ENCODE measurements at regions not wholly inside any gene's neighbourhood (a gene's known extent, or its start where the extent isn't known, plus 50 kb on each side); places are given as distances from the start of the nearest gene placed in this dataset.
"Not testable (repeated sequence)": the region's sequence is repeated elsewhere in the genome, so short reads cannot be mapped to it uniquely, and the experiment has no call there.

DNA sequence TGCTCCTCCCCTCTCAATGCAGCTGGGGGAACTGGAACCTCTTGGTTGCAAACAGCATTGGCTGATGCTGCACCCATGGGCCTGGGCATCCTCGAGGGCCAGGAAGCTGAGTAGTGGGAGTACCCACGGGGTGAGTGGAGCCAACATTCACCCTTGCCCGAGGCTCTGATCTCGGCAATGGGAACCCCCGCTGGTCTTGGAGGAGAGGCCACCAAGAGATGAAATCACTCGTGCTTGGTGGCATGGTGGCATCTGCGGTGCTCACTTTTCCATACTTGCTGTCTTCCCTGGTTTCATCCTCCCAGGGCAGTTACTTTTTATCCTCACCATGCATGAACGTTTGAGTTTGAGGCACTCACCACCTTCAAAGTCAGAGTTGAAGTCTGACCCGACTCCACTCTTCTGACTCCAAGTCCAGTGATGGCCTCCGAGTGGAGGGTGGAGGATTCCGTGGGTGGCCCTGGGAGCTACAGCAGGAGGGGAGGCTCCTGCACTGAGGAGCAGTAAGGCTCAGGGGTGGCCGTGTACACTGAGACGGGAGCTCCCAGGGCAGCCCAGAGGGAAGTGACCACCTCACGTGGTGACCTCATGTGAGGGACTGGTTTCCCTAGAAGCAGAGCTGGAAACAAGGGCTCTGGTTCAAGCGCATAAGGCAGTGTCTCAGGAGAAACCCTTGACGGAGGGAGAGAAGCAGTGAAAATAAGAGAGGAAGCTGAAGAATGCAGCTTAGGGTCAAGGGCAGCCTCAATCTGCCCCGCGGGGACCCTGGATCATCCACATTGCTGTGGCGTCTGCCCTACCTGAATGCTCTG lies 349.1 kb downstream of the TCERG1L start:
- no peak for DNase-seq

DNA sequence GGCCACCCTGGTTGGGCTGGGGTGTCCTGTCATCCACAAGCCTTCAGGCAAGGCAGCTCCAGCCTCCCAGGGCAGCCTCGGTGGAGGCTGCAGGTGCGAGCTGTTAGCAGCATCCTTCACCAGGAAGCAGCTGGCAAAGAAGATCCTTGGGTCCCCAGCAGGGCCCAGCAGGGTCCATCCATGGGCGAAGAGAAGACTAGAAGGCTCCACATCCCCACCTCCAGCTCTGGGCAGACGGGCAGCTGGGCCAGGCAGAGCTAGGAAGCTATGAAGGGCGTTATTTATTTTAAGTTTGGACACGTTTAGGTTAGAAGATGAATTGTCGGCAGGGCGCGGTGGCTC lies 348.5 kb downstream of the TCERG1L start:
- DNase-seq: no peak

DNA sequence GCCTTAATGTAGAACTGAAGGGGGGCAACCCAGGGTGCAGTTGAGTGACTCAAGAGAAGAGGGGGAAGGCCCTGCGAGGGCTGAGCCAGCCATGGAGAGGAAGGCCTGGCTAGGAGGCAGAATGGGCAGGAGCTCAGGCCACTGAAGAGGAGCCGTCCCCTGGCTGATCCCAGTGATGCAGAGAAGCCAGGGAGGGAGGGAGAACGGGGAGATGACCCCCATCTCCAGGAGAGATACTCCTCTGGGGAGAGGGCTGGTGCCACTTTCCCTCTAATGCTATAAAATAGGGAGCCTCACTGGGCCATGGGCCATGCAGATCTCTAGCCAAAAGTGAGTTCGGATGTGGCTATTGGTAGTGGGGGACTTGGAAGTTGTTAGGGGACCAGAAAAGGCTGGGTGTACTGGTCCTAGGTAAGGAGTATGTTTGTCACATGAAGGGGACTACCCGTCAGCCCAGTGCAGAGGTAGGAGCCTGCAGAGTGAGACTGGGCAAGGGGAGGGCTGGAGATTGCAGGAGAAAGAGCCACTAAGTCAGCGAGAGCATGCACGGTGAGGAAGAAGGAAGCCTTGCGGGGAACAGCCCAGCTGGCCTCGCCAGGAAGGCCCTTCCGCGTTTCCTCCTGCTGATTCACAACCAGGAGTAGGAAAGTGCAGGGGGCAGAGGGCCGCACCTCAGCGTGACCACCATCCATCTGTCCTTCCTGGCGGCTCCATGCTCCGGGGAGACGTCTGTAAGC lies 347.6 kb downstream of the TCERG1L start:
- DNase-seq: no peak

DNA sequence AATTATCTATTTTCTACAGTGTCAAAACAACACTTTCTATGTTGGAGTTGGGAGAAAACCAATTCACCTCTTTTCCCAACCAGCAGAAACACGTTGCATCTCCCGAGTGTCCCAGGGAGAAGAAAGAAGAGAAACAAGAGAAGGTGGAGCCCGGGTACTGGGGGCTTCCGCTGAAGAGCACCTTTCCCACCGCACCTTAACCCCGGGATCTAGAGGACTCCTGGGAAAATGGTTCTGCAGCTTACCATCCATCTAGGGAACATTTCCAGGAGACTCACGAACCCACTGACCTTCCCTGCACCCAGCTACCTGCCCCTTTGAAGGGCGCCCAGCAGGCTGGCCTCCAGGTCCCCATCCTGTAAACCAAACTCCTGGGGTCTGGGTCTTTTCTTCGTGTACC lies 346.8 kb downstream of the TCERG1L start:
- DNase-seq: no peak

DNA sequence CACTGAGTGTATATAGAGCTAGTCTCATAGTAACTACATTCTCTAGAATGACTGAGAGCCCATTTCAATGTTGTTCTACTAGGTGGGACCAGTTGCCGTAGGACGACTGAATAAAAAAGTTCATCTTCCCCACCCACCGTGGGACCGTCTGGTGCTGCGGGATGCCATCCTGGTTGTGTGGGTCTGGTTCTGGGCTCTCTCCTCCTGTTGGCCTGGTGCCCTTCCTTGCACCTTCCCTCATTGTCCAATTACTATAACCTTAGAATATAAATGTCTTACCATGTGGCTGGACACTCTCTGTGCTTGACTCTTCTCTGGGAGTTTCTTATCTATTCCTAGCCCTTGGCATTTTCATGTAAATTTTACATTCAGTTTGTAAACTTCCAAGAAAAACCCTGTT lies 344.4 kb downstream of the TCERG1L start:
- no peak for DNase-seq

DNA sequence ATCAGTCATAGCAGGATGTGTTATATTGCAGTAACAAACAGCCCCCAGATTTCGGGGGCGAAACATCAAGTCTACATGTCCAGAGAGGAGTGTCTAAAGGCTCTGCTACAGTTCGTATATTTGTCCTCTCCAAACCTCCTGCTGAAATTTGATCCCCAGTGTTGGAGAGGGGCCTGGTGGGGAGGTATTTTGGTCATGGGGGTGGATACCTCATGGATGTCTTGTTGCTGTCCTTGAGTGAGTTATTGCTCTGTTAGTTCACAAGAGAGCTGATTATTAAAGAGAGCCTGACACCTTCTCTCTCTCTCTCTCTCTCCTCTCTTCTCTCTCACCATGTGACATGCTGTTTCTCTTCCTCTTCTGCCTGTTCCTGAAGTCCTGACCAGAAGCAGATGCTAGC lies 343.7 kb downstream of the TCERG1L start:
- no peak for DNase-seq

DNA sequence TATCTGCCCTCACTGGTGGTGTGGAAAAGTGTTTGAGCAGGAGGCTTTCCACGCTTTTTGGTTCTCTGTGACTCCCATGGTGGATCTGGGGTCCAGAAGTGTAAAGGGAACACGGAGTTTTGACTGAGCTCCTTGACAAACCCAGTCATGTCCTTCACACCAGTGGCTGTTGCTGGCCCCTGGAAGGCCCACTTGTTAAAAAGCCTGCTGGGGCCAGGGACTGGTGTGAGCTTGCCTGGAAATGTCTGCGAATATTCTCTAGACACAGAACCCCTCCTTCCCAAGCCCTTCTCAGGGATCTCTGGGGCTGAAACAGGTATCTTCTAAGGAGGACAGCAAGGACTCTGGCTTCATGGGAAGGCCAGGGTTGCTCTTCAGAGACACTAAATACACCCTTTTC lies 343.0 kb downstream of the TCERG1L start:
- DNase-seq: no peak

DNA sequence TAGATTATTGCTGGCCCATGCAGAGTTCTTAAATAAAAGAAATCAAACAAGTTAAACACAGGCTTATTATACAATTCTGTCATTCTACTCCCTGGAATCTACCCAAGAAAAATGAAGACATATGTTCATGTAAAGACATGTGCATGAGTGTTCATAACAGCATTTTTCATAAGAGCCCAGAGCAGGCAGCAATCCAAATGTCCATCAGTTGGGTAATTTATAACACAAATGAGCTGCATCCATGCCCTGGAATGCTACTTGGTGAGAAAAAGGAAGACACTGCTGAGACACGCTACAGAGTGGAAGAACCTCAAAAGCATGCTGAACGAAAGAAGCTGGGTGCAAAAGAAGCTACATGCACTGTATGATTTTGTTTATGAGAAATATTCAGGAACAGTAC lies 342.6 kb downstream of the TCERG1L start:
- DNase-seq: no peak

DNA sequence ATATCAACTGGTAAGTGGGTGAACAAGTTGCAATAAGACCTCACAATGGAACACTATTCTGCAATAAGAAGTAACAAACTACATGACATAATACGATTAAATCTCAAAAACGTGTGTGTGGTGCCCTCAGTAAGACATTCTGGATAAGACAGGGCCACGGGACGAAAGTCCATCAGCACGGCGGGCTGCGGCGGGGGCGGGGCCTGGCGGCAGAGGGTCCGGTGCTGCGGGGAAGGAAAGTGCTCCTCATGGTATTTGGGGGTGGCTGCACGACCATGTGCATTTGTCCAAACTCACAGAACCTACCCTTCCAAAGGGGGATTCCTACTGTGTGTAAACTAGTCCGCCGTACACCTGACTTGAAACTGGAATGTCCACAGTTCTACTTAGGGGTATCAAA lies 341.8 kb downstream of the TCERG1L start:
- DNase-seq: no peak

DNA sequence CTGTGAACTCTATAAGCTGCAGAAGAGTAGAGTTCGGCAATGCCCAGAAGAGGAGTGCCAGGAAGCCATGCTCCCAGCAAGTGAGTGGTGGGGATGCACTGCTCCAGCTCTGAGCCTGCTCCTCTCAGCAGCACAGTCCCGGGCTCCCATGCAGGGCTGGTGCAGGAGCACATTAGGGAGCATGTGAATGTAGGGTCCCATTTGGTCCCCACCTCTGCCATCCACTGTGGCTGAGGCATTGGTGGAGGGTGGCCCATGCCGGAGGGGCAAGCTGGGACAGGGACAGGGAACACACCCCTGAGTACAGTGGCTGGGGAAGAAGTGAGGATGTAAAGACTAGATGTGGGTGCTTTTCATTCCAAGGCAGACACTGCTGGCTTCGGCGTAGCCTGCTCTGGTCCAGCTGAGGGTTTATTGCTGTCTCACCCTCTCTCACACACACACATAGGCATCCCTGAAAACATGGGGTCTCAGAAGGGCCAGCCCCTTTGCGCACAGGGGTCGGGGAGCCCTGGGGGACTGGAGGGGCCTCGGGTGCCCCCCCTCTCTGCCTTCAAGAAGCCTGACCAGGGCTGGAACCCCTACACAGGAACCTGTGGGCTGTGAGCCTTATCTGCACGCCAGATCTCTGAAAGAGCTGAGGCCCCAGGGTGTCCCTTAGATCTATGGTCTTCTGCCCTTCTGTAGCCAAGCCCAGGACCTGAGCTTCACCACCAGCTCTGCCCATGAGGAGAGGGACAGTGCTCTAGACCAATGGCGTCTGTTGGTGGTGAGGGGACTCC lies 341.0 kb downstream of the TCERG1L start:
- no peak for DNase-seq

DNA sequence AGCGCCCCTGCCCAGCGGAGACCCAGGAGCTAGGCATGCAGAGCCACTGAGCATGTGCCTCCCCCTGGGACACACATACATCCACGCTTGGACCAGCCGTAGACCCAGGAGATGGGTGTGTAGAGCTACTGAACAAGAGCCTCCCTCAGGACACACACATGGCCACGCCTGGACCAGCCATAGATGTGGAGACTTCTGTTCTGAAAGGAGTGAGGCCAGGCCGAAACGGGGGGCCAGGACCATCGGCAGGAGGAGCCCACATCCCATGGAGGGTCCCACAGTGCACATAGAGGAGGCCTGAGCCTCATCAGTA lies 340.4 kb downstream of the TCERG1L start:
- no peak for DNase-seq

DNA sequence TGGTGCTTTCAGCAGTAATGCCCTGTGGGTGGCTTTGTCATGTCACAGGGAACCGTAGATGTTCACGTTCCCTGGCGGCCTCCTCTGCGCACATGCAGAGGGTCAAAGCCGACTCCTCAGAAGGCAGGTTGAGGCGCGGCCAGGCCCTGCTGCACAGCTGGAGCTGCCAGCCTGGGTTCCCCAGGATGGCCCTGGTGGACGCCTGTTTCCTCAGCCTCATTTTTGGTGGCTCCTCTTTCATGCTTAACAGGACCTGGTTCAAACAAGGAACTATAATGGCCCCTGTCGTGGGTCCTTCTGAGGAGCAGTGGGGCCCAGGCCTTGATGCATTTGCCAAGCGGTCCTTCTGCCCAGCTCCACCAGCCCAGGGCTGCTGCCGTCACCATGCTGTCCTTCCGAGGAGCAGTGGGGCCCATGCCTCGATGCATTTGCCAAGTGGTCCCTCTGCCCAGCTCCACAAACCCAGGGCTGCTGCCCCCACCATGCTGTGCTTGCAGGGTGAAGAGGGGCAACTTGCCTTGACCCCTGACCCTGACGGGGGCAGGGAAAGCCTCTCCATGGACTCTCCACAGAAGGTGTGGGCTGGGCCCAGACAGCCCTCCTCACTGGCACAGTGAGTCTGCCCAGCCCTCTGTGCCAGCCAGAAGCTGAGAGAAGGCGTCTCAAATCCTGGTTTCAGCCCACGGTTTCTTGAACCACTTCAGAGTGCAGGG lies 338.2 kb downstream of the TCERG1L start:
- DNase-seq: no peak

DNA sequence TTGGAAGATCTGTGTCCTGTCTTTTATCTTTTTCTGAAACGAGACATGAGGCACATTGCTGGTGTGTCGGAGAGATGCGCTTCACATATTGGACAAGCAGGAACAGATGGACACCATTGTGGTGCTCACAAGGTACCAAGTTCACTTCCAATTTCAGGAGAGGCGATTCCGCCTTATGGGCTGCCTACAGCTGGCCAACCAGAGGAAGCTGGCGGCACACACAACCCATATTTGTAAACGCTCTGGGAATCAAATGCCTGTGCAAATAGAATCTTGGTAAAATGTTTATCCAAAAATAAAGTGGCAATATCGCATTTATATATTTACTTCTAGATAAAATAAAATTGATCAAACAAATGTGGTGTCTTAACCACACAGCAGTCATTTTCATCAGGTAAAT lies 337.4 kb downstream of the TCERG1L start:
- no peak for DNase-seq

DNA sequence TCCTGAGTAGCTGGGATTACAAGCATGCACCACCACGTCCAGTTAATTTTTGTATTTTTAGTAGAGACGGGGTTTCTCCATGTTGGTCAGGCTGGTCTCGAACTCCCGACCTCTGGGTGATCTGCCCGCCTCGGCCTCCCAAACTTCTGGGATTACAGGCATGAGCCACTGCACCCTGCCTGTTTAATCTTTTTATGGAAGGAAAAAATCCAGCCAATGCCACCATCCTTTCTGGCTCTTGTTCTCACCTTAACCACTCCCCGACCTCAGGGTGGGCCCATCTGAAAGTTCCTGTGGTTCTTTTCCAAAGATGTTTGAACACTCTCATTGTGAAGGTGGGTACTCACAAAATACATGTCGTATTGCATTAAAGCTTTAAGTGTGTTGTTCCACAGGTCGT lies 336.2 kb downstream of the TCERG1L start:
- DNase-seq: not testable (repeated sequence)

DNA sequence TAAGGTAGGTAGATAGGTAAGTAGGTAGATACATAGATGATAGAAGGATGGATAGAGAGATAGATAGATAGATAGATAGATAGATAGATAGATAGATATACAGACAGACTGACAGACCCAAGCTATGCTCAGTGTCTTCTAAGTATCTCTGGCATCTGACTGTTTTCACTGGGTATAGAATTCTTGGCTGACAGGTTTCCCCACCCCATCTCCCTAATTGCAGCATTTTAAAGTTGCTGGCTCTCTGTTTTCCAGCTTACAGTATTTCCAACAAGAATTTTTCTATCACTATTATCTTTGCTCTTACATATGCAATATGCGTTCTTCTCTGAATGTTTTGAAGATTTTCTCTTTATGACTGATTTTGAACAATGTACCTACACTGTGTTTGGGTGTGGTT lies 328.7 kb downstream of the TCERG1L start:
- DNase-seq: no peak

DNA sequence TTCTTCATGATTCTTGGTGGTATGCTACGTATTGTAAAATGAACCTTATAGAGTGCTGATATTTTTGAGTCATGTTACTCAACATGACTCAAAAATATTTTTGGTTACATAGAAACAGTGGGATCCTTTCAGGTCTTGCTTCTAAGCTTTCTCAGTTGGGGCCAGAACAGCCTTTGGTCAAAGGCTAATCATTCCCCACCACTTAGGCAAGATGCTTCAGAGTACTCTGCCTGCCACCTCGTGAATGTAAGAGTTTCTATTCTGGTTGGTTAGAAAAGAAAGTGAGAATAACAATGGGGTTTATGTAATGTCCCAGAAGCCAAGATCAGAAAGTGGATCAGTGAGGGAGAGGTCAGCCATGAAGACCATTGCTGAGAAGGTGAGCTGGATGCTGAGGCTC lies 327.8 kb downstream of the TCERG1L start:
- no peak for DNase-seq

DNA sequence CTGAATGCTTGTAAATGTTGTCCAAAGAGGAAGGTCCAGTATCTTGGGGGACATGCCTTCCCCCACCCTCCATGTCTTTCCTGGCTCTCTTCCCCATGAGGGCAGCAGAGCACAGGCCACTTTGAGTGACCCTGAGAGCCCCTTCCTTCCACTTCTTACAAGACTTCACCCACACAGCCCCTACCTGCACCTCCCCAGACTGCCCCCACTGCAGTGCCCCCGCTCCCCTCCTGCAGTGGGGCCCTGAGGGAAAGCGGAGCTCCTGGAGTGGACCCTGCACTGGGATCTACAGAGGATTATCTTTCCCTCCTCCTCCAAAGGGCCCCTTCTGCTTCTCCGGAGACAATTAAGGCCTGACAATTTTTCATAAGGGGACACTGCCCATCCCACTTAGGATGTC lies 326.8 kb downstream of the TCERG1L start:
- DNase-seq: no peak

DNA sequence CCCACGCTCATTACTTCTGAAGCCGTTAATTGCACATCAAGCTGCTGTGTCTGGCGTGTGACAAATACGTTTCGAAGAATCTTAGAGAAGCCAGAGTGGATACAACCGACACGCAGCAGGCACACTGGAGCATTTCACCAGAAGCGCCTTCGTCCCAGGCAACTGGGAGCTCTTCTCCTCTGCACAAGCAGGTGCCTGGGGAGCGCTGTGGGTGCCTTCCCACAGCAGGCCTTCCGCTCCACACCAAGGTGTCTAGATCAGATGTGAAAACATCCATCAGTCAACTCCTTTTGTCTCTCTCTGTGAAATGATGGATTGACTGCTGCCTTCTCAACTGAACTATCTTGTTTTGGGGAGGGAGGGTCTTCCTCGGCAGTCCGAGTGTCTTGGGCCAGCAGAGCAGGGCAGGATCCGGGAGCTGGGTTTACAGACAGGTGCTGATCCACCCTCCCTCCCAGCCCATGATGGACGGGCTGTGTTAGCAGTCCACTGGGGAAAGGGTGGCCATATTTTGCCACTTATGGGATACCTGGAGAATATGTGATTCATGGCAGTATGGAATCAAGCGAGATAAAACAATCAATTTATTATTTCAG lies 326.3 kb downstream of the TCERG1L start:
- DNase-seq: no peak

DNA sequence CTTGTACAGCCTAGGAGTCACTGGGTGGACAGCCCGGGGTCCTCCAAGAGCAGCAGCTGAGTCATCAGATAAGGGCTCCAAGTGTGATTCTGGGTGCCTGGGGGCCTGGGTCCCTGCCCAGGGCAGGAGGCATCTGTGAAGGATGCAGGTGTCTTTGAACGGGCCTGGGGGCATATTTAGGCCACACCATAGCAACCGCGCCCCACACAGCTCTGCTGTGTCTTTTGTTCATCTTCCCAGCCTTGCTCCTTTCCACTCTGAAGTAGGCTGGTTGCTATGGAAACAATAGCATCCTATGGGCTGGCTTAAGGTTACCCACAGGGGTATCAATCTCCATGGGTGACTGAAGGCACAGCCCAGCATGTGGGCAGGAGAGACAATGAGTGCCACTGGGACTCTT lies 324.7 kb downstream of the TCERG1L start:
- peak; percentile 4 for DNase-seq

DNA sequence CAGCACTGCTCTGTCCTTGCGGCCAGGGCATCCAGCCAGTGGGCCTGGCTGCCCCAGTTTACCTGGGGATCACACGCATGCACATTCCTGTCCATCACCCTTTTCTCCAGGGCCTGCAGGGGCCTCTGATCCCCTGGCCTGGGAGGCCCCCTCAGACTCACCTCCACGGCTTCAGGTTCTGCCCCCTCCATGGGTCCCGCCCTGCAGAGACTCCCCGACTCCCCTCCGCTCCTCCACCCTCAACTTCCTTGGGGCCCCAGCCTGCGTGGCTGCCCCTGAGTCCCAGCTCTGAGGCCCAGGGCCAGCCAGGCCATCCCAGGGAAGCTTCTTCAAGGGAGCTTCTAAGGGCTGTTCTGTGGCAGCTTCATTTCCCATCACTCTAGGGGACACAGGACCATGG lies 324.1 kb downstream of the TCERG1L start:
- DNase-seq: no peak

DNA sequence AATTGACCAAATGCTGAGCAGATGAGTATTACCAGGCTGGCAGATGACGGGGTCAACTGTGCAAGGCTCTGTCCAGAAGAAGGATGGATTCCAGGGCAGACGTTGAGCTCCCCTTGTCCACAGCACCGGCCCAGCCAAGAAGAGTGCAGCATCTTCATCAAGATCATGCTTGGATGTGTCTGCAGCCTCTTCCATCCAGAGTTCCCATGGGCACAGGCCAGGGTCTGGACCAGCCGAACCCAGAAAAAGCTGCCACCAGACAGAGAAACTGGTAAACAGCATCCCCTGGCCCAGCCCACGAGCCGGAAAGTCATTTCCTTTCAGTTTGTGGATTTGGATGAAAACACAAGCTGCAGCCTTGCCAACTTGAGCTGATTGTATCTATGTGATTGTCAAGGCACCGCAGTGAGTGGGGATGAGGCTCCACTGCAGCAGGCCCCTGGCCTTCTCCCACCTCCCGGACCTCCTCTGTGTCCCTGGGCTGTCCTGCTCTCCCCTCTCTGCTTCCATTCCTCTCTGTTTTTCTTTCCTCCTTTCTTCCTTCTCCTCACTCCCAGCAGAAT lies 321.8 kb downstream of the TCERG1L start:
- no peak for DNase-seq

DNA sequence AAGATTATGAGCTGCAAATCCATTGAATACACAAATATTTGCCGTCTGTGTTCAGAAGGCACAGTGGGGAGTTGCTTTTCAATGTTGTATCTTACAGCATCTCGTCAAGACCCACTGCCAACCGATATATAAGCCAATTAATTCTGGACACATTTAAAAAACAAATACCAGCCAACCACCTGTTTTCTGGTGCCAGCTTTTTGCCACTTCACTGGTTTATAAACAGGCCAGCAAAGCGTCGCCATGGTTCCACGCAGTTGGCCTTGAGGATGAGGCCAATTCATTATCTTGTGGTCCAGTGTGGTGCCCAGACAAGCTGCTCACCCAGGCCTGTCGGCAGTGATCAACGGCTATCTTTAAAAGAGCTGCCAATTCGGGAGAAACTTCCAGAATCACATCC lies 321.0 kb downstream of the TCERG1L start:
- no peak for DNase-seq
